SU-DHL-6 (cell line): ENCODE measurements at regions not wholly inside any gene's neighbourhood (a gene's known extent, or its start where the extent isn't known, plus 50 kb on each side); places are given as distances from the start of the nearest gene placed in this dataset.

ENCODE experiments used
- H2AFZ ChIP-seq: fragments of 200-600 bp; sonication (generic); 2 replicates; pipeline ENCODE4 v1.6.1; 2014; ENCODE audit warnings: low read depth, mild to moderate bottlenecking, moderate library complexity, mixed read lengths, antibody characterized with exemption, low read length; ENCODE audit not compliant: severe bottlenecking
- H3F3A ChIP-seq: fragments of 200-600 bp; shearing (Covaris generic); 2 replicates; pipeline ENCODE4 v1.6.0; 2016; ENCODE audit warnings: antibody characterized with exemption, mild to moderate bottlenecking; ENCODE audit not compliant: insufficient read depth
- H3K27ac ChIP-seq: fragments of 200-600 bp; sonication (generic); 2 replicates; pipeline ENCODE4 v1.5.1; 2016; ENCODE audit warnings: low read depth, mild to moderate bottlenecking, low read length, moderate library complexity, mixed read lengths
- H3K27me3 ChIP-seq: fragments of 200-600 bp; sonication (generic), shearing (Covaris generic); 2 replicates; pipeline ENCODE4 v1.6.0; 2014; ENCODE audit warnings: mild to moderate bottlenecking, low read length
- H3K36me3 ChIP-seq: fragments of 200-600 bp; sonication (generic); 2 replicates; pipeline ENCODE4 v1.6.1; 2014; ENCODE audit warnings: mild to moderate bottlenecking, low read length, mixed read lengths
- H3K4me2 ChIP-seq: fragments of 300-600, 200-600 bp; shearing (Covaris generic), sonication (generic); 2 replicates; pipeline ENCODE4 v1.6.0; 2014; ENCODE audit warnings: low read length, low read depth, mild to moderate bottlenecking; ENCODE audit not compliant: poor library complexity, severe bottlenecking
- H3K4me3 ChIP-seq: fragments of 200-600 bp; sonication (generic); 2 replicates; pipeline ENCODE4 v1.5.1; 2014; ENCODE audit warnings: antibody characterized with exemption, low read length, mild to moderate bottlenecking, mixed read lengths; ENCODE audit not compliant: insufficient read depth, poor library complexity, severe bottlenecking
- H3K79me2 ChIP-seq: fragments of 200-600 bp; sonication (generic); 2 replicates; pipeline ENCODE4 v1.6.1; 2014; ENCODE audit warnings: mild to moderate bottlenecking, low read length, moderate library complexity; ENCODE audit not compliant: insufficient read depth
- H3K9ac ChIP-seq: fragments of 200-600 bp; sonication (generic); 2 replicates; pipeline ENCODE4 v1.7.0; 2014; ENCODE audit warnings: mild to moderate bottlenecking, low read length
- H3K9me2 ChIP-seq: fragments of 200-600 bp; sonication (generic); replicated peaks from 2 replicates; pipeline ENCODE4 v1.6.1; 2014; ENCODE audit warnings: low read length; ENCODE audit not compliant: insufficient read depth
- H3K9me3 ChIP-seq: fragments of 200-600 bp; sonication (generic); 2 replicates; pipeline ENCODE4 v1.6.1; 2014; ENCODE audit warnings: low read length, mixed read lengths; ENCODE audit not compliant: insufficient read depth
- H4K20me1 ChIP-seq: fragments of 200-600 bp; sonication (generic); 2 replicates; pipeline ENCODE4 v1.6.1; 2014; ENCODE audit warnings: low read depth, mild to moderate bottlenecking, antibody characterized with exemption, low read length, moderate library complexity, mixed read lengths
- EZH2phosphoT487 ChIP-seq: fragments of 200-600 bp; sonication (generic), shearing (Covaris generic); conservative IDR thresholded peaks from 2 replicates; pipeline ENCODE4 v1.6.1; 2018; ENCODE audit warnings: mild to moderate bottlenecking, antibody characterized with exemption, low read length, moderate library complexity, mixed read lengths
- TF ChIP-seq, protein P1 (sequence below): fragments of 200-600 bp; sonication (generic); IDR thresholded peaks from one replicate; pipeline ENCODE4 v1.5.1; 2017; ENCODE audit warnings: antibody characterized with exemption, mild to moderate bottlenecking, low read length, moderate library complexity; ENCODE audit not compliant: insufficient read depth, poor library complexity, severe bottlenecking

DNA sequence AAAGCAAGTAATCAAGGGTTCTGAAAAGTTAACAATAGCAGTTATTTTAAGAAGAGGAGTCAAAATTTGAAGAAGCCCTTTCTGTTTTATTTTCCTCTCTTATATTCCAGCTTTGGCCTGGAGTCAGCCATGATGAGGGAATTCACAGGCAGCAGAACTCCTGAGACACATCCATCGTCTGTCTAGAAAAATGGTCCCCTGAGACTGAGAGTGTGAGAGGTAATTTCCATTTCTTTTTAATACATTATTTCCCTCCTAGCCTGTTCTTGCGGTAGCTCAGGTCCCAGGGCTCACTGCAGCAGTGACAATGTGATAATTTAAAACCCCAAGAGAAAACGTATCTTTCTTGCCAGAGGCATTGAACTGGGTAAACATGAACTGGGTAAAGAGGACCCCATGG, 296.0 kb downstream of the SMOC2 start:
- Histone ChIP-seq H3K9me2 (no peaks in the 10 kb centered on the region; the same call in 1 of the 2 replicates), H3F3A (no peaks in the 10 kb centered on the region), H2AFZ (no peak overlapping the region)

DNA sequence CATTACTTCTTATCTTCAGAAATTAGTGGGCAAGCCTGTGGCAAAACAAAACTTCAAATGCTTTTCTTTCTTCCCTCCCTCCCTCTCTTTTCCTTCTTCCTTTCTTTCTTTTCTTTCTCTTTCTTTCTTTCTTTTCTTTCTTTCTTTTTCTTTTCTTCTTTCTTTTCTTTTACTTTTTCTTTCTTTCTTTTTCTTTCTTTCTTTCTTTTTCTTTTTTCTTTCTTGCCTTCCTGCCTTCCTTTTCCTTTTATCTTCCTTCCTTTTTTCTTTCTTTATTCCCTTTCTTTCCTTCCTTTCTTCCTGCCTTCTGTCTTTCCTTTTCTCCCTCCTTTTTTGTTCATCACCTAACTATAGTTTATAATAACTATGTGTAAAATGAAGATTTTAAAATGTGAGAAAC, 295.1 kb downstream of the SMOC2 start:
- Histone ChIP-seq H3K9ac (no peak overlapping the region), H3K79me2 (no peaks in the 10 kb centered on the region), H4K20me1 (no peaks in the 10 kb centered on the region), H3K4me3 (no peak overlapping the region), H2AFZ (no peak overlapping the region), H3K36me3 (no peaks in the 10 kb centered on the region), H3K9me2 (no peaks in the 10 kb centered on the region; the same call in 1 of the 2 replicates), H3K27ac (no peak overlapping the region), H3K4me2 (no peak overlapping the region), H3F3A (no peaks in the 10 kb centered on the region), H3K27me3 (no peaks in the 10 kb centered on the region), H3K9me3 (no peaks in the 10 kb centered on the region)
- TF ChIP-seq, protein P1, sequence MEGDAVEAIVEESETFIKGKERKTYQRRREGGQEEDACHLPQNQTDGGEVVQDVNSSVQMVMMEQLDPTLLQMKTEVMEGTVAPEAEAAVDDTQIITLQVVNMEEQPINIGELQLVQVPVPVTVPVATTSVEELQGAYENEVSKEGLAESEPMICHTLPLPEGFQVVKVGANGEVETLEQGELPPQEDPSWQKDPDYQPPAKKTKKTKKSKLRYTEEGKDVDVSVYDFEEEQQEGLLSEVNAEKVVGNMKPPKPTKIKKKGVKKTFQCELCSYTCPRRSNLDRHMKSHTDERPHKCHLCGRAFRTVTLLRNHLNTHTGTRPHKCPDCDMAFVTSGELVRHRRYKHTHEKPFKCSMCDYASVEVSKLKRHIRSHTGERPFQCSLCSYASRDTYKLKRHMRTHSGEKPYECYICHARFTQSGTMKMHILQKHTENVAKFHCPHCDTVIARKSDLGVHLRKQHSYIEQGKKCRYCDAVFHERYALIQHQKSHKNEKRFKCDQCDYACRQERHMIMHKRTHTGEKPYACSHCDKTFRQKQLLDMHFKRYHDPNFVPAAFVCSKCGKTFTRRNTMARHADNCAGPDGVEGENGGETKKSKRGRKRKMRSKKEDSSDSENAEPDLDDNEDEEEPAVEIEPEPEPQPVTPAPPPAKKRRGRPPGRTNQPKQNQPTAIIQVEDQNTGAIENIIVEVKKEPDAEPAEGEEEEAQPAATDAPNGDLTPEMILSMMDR, result no peak
- no peak for TF ChIP-seq EZH2phosphoT487

More for the DNA sequence above, 296.0 kb downstream of the SMOC2 start:
- H3K36me3 ChIP-seq, result no peaks in the 10 kb centered on the region
- H3K27me3 ChIP-seq, result no peaks in the 10 kb centered on the region
- no peak for TF ChIP-seq EZH2phosphoT487
- TF ChIP-seq, protein P1, result no peak
- no peak overlapping the region for H3K4me3 ChIP-seq
- H3K79me2 ChIP-seq, result no peaks in the 10 kb centered on the region
- H3K4me2 ChIP-seq, result no peak overlapping the region
- no peaks in the 10 kb centered on the region for H4K20me1 ChIP-seq
- no peak overlapping the region for H3K27ac ChIP-seq
- no peaks in the 10 kb centered on the region for H3K9me3 ChIP-seq
- no peak overlapping the region for H3K9ac ChIP-seq

DNA sequence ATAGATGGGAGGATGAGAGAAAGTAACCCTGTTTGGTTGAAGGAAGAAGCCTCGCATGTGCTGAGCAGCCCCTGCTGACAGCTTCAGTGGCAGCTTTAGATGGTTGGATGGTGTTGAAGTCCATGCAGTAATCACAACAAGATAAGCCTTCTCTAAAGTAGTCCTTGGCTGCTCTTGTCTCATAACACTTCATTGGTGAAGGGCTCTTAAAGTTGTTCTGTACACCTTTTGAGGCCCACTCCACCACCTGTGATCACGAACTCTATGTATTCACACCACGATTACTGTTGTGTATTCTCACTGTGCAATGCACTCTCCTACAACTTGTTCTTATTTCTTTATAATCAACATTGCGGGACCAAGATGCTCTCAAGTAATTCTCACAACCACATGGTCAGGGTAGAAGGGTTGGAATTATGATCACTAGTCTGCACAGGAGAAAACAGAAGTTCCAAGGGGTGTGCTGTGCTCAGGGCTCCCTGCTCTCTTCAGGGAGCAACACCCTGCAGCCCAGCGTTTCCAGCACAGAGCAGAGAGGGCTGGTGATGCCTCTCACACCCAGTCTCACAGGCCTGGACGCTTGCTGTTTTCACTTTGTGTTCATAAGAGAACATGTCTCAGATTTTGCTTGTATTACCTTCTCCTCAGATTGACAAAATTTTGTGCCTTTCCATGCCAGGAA, 294.4 kb downstream of the SMOC2 start:
- Histone ChIP-seq H3K79me2 (no peaks in the 10 kb centered on the region), H3K36me3 (no peaks in the 10 kb centered on the region), H4K20me1 (no peaks in the 10 kb centered on the region), H3F3A (no peaks in the 10 kb centered on the region), H3K27me3 (no peaks in the 10 kb centered on the region), H3K4me3 (no peak overlapping the region), H3K9me2 (no peaks in the 10 kb centered on the region; the same call in 1 of the 2 replicates), H3K4me2 (no peak overlapping the region), H2AFZ (no peak overlapping the region), H3K9ac (no peak overlapping the region), H3K9me3 (no peaks in the 10 kb centered on the region), H3K27ac (no peak overlapping the region)
- TF ChIP-seq, protein P1, result no peak
- no peak for TF ChIP-seq EZH2phosphoT487
